OCI-LY1 (cell line): ENCODE measurements at regions not wholly inside any gene's neighbourhood (a gene's known extent, or its start where the extent isn't known, plus 50 kb on each side); places are given as distances from the start of the nearest gene placed in this dataset.
A peak's percentile ranks its signal among the peaks of the same experiment; 100 is the strongest.

Experiments
- H2AFZ ChIP-seq: fragments of 200-600 bp; sonication (generic), shearing (Covaris generic); 2 replicates; pipeline ENCODE4 v1.6.0; 2014; ENCODE audit warnings: antibody characterized with exemption, mild to moderate bottlenecking, low read length
- H3F3A ChIP-seq: fragments of 200-600 bp; sonication (generic), shearing (Covaris generic); 2 replicates; pipeline ENCODE4 v1.6.0; 2014; ENCODE audit warnings: mild to moderate bottlenecking, antibody characterized with exemption, low read length, moderate library complexity; ENCODE audit not compliant: insufficient read depth
- H3K27ac ChIP-seq: fragments of 200-600 bp; sonication (generic); 2 replicates; pipeline ENCODE4 v1.5.1; 2014; ENCODE audit warnings: low read length, mixed run types, mild to moderate bottlenecking, low read depth; ENCODE audit not compliant: poor library complexity, severe bottlenecking
- H3K27me3 ChIP-seq: fragments of 200-600 bp; sonication (generic); 2 replicates; pipeline ENCODE4 v1.6.0; 2014; ENCODE audit warnings: antibody characterized with exemption, mild to moderate bottlenecking, low read length, moderate library complexity; ENCODE audit not compliant: insufficient read depth
- H3K36me3 ChIP-seq: fragments of 200-600 bp; sonication (generic); 2 replicates; pipeline ENCODE4 v1.6.1; 2014; ENCODE audit warnings: mild to moderate bottlenecking, antibody characterized with exemption, low read length, moderate library complexity, mixed read lengths; ENCODE audit not compliant: insufficient read depth
- H3K4me1 ChIP-seq: fragments of 200-600 bp; sonication (generic); 2 replicates; pipeline ENCODE4 v1.5.1; 2014; ENCODE audit warnings: mild to moderate bottlenecking, low read length, moderate library complexity; ENCODE audit not compliant: insufficient read depth, severe bottlenecking
- H3K4me2 ChIP-seq: fragments of 200-600 bp; sonication (generic), shearing (Covaris generic); 2 replicates; pipeline ENCODE4 v1.6.1; 2014; ENCODE audit warnings: low read length
- H3K4me3 ChIP-seq: fragments of 200-600 bp; sonication (generic); 2 replicates; pipeline ENCODE4 v1.5.1; 2014; ENCODE audit warnings: low read length, low read depth, mild to moderate bottlenecking, mixed read lengths; ENCODE audit not compliant: poor library complexity, severe bottlenecking
- H3K79me2 ChIP-seq: fragments of 200-600 bp; shearing (Covaris generic); 2 replicates; pipeline ENCODE4 v1.6.1; 2016; ENCODE audit warnings: mixed run types, low read length, mixed read lengths; ENCODE audit not compliant: insufficient read depth
- H3K9ac ChIP-seq: fragments of 200-600 bp; sonication (generic), shearing (Covaris generic); 2 replicates; pipeline ENCODE4 v1.6.1; 2014; ENCODE audit warnings: mild to moderate bottlenecking, low read length, mixed read lengths
- H3K9me2 ChIP-seq: fragments of 200-600 bp; sonication (generic), shearing (Covaris generic); 2 replicates; pipeline ENCODE4 v1.6.1; 2014; ENCODE audit warnings: low read depth, mild to moderate bottlenecking, low read length, mixed read lengths
- H3K9me3 ChIP-seq: fragments of 200-600 bp; shearing (Covaris generic); 2 replicates; pipeline ENCODE4 v1.6.1; 2014; ENCODE audit warnings: low read length, mixed read lengths
- H4K20me1 ChIP-seq: fragments of 200-600 bp; sonication (generic), shearing (Covaris generic); 2 replicates; pipeline ENCODE4 v1.6.0; 2016; ENCODE audit warnings: mild to moderate bottlenecking, low read length; ENCODE audit not compliant: insufficient read depth
- CTCF ChIP-seq: fragments of 200-600 bp; sonication (generic), shearing (Covaris generic); IDR thresholded peaks from 2 replicates; pipeline ENCODE4 v1.5.1; 2017; ENCODE audit warnings: mild to moderate bottlenecking, antibody characterized with exemption, low read length, moderate library complexity, mixed read lengths
- EZH2 ChIP-seq: fragments of 200-600 bp; sonication (generic), shearing (Covaris generic); IDR thresholded peaks from 2 replicates; pipeline ENCODE4 v1.8.0; 2017; ENCODE audit warnings: borderline replicate concordance, mixed run types, mild to moderate bottlenecking, antibody characterized with exemption, low read length, moderate library complexity, mixed read lengths

GRCh38 chr4:110962616-110963015, 339.7 kb upstream of the PITX2 start:
- Histone ChIP-seq H3K9ac (no peak overlapping the region), H3K4me3 (no peak overlapping the region), H3K4me1 (no peaks in the 10 kb centered on the region), H3K27ac (no peak overlapping the region), H3K27me3 (no peaks in the 10 kb centered on the region), H3K9me3 (no peaks in the 10 kb centered on the region), H4K20me1 (no peaks in the 10 kb centered on the region), H3K9me2 (no peaks in the 10 kb centered on the region), H3K4me2 (no peak overlapping the region), H3F3A (no peaks in the 10 kb centered on the region), H3K79me2 (no peaks in the 10 kb centered on the region), H2AFZ (no peak overlapping the region), H3K36me3 (no peaks in the 10 kb centered on the region)
- no peak for TF ChIP-seq EZH2

- no peaks in the 10 kb centered on the region for H3K9me3 ChIP-seq
- no peaks in the 10 kb centered on the region for H3K27me3 ChIP-seq
- no peaks in the 10 kb centered on the region for H4K20me1 ChIP-seq
- no peak overlapping the region for H3K27ac ChIP-seq
- no peak overlapping the region for H3K4me3 ChIP-seq
- TF ChIP-seq CTCF (no peak), EZH2 (no peak)
- H3K9me2 ChIP-seq = no peaks in the 10 kb centered on the region
- no peaks in the 10 kb centered on the region for H3K79me2 ChIP-seq
- no peak overlapping the region for H2AFZ ChIP-seq
- no peaks in the 10 kb centered on the region for H3K4me1 ChIP-seq
- H3K4me2 ChIP-seq = no peak overlapping the region
- H3K36me3 ChIP-seq = no peaks in the 10 kb centered on the region
- H3F3A ChIP-seq = no peaks in the 10 kb centered on the region
- H3K9ac ChIP-seq = no peak overlapping the region
Measured at GRCh38 chr4:110963662-110964280, 340.9 kb upstream of the PITX2 start.

- Histone ChIP-seq H4K20me1 (no peaks in the 10 kb centered on the region), H3K9ac (no peak overlapping the region), H3K36me3 (no peaks in the 10 kb centered on the region), H3K9me3 (no peaks in the 10 kb centered on the region), H3K9me2 (no peaks in the 10 kb centered on the region), H3K27ac (no peak overlapping the region), H3F3A (no peaks in the 10 kb centered on the region), H3K79me2 (no peaks in the 10 kb centered on the region), H3K4me3 (no peak overlapping the region), H3K4me1 (no peaks in the 10 kb centered on the region), H3K27me3 (no peaks in the 10 kb centered on the region), H3K4me2 (no peak overlapping the region), H2AFZ (no peak overlapping the region)
- no peak for TF ChIP-seq CTCF
- no peak for TF ChIP-seq EZH2
Measured at GRCh38 chr4:110967936-110968335, 345.1 kb upstream of the PITX2 start.

GRCh38 chr4:110970642-110971041, 347.8 kb upstream of the PITX2 start:
- no peaks in the 10 kb centered on the region for H3K79me2 ChIP-seq
- H2AFZ ChIP-seq = peak overlapping the region; percentile 74
- H4K20me1 ChIP-seq = no peaks in the 10 kb centered on the region
- no peak overlapping the region for H3K4me3 ChIP-seq
- H3K9me2 ChIP-seq = no peaks in the 10 kb centered on the region
- no peak overlapping the region for H3K4me2 ChIP-seq
- H3K4me1 ChIP-seq = no peaks in the 10 kb centered on the region
- H3K27me3 ChIP-seq = no peaks in the 10 kb centered on the region
- TF ChIP-seq CTCF (peak; percentile 83), EZH2 (no peak)
- H3K9me3 ChIP-seq = no peaks in the 10 kb centered on the region
- H3K9ac ChIP-seq = no peak overlapping the region
- no peaks in the 10 kb centered on the region for H3F3A ChIP-seq
- no peak overlapping the region for H3K27ac ChIP-seq
- no peaks in the 10 kb centered on the region for H3K36me3 ChIP-seq
